Hematopoietic multipotent progenitor cell treated with erythropoietin and hydrocortisone succinate and interleukin-3 and kit ligand, for 6 days (in vitro differentiated cells): ENCODE measurements at regions not wholly inside any gene's neighbourhood (a gene's known extent, or its start where the extent isn't known, plus 50 kb on each side); places are given as distances from the start of the nearest gene placed in this dataset.
A peak's percentile ranks its signal among the peaks of the same experiment; 100 is the strongest.

Experiments
- DNase-seq: peaks from one replicate; pipeline ENCODE4 v3.0.0-alpha.2; 2015

- no peak for DNase-seq
Observed at GRCh38 chr9:91161465-91162300, 200.0 kb downstream of the AUH start.

GRCh38 chr9:91162311-91162710, 199.4 kb downstream of the AUH start:
- peak; percentile 20 for DNase-seq

- peak; percentile 65 for DNase-seq
Observed at GRCh38 chr9:91162784-91163443, 198.8 kb downstream of the AUH start.

GRCh38 chr9:91163444-91163772, 198.3 kb downstream of the AUH start:
- no peak for DNase-seq

- DNase-seq: peak; percentile 18
Observed at GRCh38 chr9:91163773-91164471, 197.8 kb downstream of the AUH start.
